ENCODE measurements at regions not wholly inside any gene's neighbourhood (a gene's known extent, or its start where the extent isn't known, plus 50 kb on each side); places are given as distances from the start of the nearest gene placed in this dataset.
"Not testable (repeated sequence)": the region's sequence is repeated elsewhere in the genome, so short reads cannot be mapped to it uniquely, and the experiment has no call there.

GRCh38 chr5:18523380-18523779 lies 889.1 kb downstream of the TAF11L14 start:
- intact Hi-C loops (cut with DNase I), result no loop called here
- no peak for DNase-seq

- intact Hi-C loops (cut with DNase I), result no loop called here
- no peak for DNase-seq
Observed at GRCh38 chr5:18526792-18527405, 892.6 kb downstream of the TAF11L14 start.

DNA sequence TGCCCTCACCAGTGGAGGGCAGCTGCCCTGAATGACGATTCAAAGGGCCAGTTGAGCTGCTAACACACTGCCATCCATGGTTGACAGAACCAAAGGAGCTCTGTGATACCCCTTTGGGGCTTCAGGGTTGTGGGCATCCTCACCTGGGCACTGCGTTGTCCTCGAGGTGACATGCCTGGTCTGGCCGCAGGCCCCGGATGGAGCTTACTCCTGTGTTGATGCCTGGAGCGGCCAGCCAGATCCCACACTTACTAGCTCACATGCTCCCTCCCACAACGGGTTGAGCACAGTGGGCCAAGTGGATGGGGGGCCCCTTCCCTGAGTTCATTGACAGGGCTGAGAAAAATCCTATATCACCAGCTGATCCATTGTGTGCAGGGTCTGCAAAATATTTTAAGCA lies 898.9 kb downstream of the TAF11L14 start:
- DNase-seq, result no peak

GRCh38 chr5:18534119-18534518 lies 899.9 kb downstream of the TAF11L14 start:
- intact Hi-C loops (cut with DNase I), result no loop called here
- no peak for DNase-seq

More for the DNA sequence above, 898.9 kb downstream of the TAF11L14 start:
- intact Hi-C loops (cut with DNase I), result no loop called here

DNA sequence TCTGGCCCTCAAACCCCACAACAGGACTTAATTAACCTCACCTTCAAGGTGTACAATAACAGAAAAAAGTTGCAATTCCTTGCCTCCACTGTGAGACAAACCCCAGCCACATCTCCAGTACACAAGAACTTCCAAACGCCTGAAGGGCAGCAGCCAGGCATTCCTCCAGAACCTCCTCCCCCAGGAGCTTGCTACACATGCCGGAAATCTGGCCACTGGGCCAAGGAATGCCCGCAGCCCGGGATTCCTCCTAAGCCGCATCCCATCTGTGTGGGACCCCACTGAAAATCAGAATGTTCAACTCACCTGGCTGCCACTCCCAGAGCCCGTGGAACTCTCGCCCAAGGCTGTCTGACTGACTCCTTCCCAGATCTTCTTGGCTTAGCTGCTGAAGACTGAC lies 901.5 kb downstream of the TAF11L14 start:
- DNase-seq; intact Hi-C loops (cut with DNase I): not testable (repeated sequence)

GRCh38 chr5:18544421-18544820 lies 910.2 kb downstream of the TAF11L14 start:
- intact Hi-C loops (cut with DNase I), result no loop called here
- DNase-seq, result no peak

GRCh38 chr5:18546591-18546990 lies 912.3 kb downstream of the TAF11L14 start:
- DNase-seq, result no peak
- intact Hi-C loops (cut with DNase I), result no loop called here

DNA sequence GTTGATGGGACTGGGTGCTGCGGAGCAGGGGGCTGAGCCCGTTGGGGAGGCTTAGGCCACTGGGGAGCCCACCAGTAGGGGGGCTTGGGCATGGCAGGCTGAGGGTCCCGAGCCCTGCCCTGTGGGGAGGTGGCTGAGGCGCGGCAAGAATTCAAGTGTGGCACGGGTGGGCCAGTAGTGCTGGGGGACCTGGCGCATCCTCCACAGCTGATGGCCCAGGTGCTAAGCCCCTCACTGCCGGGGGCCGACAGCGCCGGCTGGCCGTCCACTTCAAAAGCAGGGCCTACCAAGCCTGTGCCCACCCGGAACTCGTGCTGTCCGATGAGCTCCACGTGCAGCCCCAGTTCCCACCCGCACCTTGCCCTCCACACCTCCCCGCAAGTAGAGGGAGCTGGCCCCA lies 917.5 kb downstream of the TAF11L14 start:
- no peak for DNase-seq

GRCh38 chr5:18553269-18553668 lies 919.0 kb downstream of the TAF11L14 start:
- intact Hi-C loops (cut with DNase I), result no loop called here
- no peak for DNase-seq

More for the DNA sequence above, 917.5 kb downstream of the TAF11L14 start:
- intact Hi-C loops (cut with DNase I), result no loop called here

DNA sequence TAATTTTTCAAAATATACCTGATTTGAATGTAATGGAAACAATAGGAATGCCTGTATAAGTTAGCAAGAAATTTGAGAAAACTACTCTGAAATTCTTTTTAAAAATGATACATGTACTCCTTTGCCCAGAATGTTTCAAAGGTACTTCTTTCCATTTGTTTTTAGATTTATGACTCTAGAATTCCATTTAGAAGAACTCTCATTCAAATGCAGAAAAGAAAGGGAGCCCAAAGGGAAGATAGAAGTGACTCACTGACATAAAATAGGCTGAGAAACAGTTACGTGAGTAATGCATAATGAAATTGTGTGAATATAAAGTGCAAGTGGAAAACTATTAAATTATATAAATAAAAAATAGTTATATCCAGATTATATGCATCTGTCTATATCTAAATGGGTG lies 926.3 kb downstream of the TAF11L14 start:
- no peak for DNase-seq
- intact Hi-C loops (cut with DNase I), result no loop called here

DNA sequence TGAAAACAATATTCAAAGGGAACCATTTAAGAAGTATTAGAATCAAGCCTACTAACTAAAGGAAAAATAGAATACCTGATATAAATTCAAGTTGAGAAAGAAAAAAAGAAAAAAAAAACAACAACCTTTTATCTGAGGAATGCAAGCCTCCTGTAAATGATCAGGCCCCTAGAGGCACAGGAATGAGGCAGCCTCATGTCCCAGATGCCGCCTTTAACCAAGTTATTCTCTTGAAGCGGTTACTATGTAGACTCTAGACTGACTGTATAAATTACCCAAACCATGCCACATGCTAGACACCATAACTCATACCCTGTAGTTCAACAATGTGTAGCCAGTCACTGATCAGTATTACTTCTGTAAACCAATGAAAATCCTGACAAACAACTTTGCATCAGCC lies 929.6 kb downstream of the TAF11L14 start:
- DNase-seq, result no peak
- intact Hi-C loops (cut with DNase I), result no loop called here

- DNase-seq, result no peak
- intact Hi-C loops (cut with DNase I), result no loop called here
Observed at GRCh38 chr5:18566671-18567070, 932.4 kb downstream of the TAF11L14 start.

DNA sequence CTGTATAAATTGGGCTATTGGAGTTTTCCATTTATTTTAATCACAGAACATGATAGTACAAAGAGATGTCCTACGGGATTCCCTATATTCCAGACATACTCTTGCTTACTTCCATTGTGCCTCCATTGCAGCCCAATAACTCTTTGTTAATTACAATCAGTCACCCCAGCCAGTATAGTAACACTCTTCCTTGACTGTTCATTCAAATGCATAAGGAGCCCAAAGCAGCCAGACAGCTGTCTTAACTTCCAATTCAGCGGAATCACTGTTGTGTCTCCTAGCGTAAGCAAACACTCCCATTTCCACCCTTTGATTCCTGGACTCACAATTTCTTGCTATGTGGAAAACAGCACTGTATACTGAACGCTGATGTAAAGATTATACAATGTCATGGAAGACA lies 942.3 kb downstream of the TAF11L14 start:
- DNase-seq, result no peak
- intact Hi-C loops (cut with DNase I), result no loop called here

DNA sequence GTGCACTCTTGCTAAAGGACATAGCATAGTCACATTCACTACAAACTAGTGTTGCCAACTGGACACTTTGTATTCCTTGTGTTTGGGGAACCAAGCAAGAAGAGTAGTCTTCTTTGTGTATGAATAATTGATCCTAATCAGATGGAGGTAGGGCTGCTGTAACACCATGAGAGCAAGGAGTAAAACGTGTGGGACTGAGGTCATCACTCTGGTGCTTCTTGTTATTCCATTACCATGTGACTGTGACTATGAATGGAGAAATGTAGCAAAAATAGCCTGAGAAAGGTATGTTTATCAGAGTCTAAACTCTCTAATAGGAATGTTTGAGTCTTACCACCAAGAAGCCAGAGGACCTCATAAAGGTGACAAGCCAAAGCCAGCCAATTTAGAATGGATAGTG lies 966.9 kb downstream of the TAF11L14 start:
- intact Hi-C loops (cut with DNase I), result no loop called here

DNA sequence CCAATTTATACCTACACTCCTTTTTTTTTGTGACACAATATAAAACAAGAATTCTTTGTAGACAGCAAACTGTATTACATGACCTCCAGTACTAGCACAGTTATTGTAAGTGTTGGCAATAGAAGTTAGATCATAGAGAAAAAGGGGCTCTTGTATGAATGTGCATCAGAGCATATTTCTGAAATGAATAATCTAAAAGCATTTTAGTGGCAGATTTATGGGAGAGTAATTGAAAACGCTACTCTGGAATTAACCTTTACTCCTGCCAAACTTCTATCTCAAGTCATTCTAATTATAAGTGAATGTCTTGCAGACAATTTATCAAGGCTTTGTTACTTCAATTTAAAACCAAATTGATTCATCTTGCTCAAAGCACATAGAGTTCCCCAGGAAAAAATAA lies 968.1 kb downstream of the TAF11L14 start:
- no peak for DNase-seq
- intact Hi-C loops (cut with DNase I), result no loop called here

More for the DNA sequence above, 966.9 kb downstream of the TAF11L14 start:
- no peak for DNase-seq

- no peak for DNase-seq
- intact Hi-C loops (cut with DNase I), result no loop called here
Observed at GRCh38 chr5:18605186-18605585, 970.9 kb downstream of the TAF11L14 start.

DNA sequence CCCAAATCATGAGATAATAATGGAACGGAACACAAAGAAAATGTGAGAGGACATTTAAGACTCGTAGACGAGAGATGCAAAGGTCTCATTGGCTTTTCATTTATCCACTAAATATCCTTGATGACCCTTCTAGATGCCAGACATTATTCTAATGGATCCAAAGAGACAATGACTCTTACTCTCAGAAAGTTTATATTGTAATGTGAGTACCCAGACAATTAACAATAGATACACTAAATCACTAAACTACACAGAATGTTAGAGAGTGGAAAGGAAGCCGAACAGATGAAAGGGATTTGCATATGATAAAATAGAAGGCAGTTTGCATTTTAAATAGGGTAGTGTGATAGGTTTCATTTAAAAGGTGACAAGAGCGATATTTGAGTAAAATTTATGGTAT lies 973.3 kb downstream of the TAF11L14 start:
- intact Hi-C loops (cut with DNase I), result no loop called here
- no peak for DNase-seq

- intact Hi-C loops (cut with DNase I); DNase-seq: not testable (repeated sequence)
Observed at GRCh38 chr5:18617191-18617590, 982.9 kb downstream of the TAF11L14 start.

DNA sequence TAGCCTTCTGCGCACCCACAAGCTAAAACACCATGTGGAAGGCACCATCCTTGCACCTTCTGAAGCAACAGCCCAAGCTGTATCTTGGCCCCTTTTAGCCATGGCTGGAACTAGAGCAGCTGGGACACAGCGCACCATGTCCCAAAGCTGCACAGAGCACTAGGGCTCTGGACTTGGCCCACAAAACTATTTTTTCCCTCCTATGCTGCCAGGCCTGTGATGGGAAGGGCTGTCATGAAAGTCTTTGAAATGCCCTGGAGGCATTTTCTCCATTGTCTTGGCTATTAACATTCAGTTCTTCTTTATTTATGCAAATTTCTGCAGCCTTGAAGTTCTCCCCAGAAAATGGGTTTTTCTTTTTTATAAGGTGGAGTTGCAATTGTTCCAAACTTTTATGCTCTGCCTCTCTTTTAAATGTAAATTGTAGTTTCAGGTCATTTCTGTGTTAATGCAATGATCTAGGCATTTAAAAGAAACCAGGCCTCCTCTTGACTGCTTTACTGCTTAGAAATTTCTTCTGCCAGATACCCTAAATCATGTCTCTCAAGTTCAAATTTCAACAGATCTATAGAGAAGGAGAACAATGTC lies 996.3 kb downstream of the TAF11L14 start:
- no peak for DNase-seq
- intact Hi-C loops (cut with DNase I), result no loop called here

DNA sequence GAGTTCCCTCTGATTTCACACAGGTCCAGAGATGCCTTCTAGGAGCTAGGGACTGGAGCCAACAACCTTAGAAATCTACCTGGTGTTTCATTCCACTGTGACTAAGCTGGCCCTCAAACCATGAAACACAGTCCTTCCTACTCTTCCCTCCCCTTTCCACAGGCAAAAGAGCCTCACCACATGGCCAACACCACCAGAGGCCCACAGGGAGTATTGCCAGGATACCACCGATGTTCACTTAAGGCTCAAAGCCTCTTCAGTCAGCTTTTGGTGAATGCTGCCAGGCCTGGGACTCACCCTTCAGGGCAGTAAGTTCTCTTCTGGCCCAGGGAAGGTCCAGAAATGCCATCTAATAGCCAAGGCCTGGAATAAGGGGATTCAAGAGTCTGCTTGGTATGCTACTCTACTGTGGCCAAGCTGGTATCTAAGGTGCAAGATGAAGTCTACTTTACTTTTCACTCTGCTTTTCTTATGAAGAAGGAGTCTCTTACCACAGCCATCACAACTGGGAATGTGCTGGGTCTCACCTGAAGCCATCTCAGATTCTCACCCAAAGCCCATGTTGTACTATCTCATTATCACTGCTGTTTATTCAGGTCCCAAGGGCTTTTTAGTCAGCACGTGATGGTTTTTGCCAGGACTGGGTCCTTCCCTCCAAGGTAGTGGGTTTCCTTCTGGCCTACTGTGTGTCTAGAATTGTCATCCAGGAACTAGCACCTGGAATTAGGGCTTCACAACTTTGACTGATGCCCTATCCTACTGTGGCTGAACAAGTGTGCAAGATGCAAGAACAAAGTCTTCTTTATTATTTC lies 1018.4 kb downstream of the TAF11L14 start:
- DNase-seq, result no peak
- intact Hi-C loops (cut with DNase I), result no loop called here

Measured in head of caudate nucleus (tissue), 42 donors.